RWPE2 (cell line): ENCODE measurements at regions not wholly inside any gene's neighbourhood (a gene's known extent, or its start where the extent isn't known, plus 50 kb on each side); places are given as distances from the start of the nearest gene placed in this dataset.

ENCODE experiments used
- ATAC-seq: fragments of 200-7000 bp; cut with Tn5 transposase; 3 replicates; pipeline ENCODE4 v1.9.1; 2021; ENCODE audit warnings: low read depth
- DNase-seq: peaks from one replicate; pipeline ENCODE4 v3.0.0-alpha.2; 2020; ENCODE audit warnings: low spot score
- H3K27ac ChIP-seq: fragments of 450-650 bp; 2 replicates; pipeline ENCODE4 v1.5.1; 2017; ENCODE audit warnings: mild to moderate bottlenecking; ENCODE audit not compliant: poor library complexity, severe bottlenecking
- H3K27me3 ChIP-seq: fragments of 250-450 bp; sonication (Bioruptor Pico); 2 replicates; pipeline ENCODE4 v1.5.1; 2021; ENCODE audit warnings: mild to moderate bottlenecking, moderate library complexity; ENCODE audit not compliant: insufficient read depth, poor library complexity, severe bottlenecking
- H3K36me3 ChIP-seq: fragments of 250-450 bp; sonication (Bioruptor Pico); 2 replicates; pipeline ENCODE4 v1.5.1; 2020; ENCODE audit warnings: low read depth, mild to moderate bottlenecking, moderate library complexity
- H3K4me1 ChIP-seq: fragments of 250-450 bp; sonication (Bioruptor Pico); 2 replicates; pipeline ENCODE4 v1.5.1; 2021; ENCODE audit warnings: mild to moderate bottlenecking, moderate library complexity; ENCODE audit not compliant: insufficient read depth, poor library complexity, severe bottlenecking
- H3K4me3 ChIP-seq: fragments of 250-450 bp; sonication (Bioruptor Pico); 2 replicates; pipeline ENCODE4 v1.5.1; 2021; ENCODE audit warnings: mild to moderate bottlenecking, moderate library complexity; ENCODE audit not compliant: severe bottlenecking
- H3K9me3 ChIP-seq: fragments of 250-450 bp; sonication (Bioruptor Pico); 2 replicates; pipeline ENCODE4 v1.5.1; 2021; ENCODE audit warnings: mild to moderate bottlenecking, moderate library complexity; ENCODE audit not compliant: severe bottlenecking
- TF ChIP-seq, protein P1 (sequence below): fragments of 450-650 bp; IDR thresholded peaks from one replicate; pipeline ENCODE4 v1.5.1; 2017; ENCODE audit warnings: mild to moderate bottlenecking, moderate library complexity; ENCODE audit not compliant: poor library complexity, severe bottlenecking

DNA sequence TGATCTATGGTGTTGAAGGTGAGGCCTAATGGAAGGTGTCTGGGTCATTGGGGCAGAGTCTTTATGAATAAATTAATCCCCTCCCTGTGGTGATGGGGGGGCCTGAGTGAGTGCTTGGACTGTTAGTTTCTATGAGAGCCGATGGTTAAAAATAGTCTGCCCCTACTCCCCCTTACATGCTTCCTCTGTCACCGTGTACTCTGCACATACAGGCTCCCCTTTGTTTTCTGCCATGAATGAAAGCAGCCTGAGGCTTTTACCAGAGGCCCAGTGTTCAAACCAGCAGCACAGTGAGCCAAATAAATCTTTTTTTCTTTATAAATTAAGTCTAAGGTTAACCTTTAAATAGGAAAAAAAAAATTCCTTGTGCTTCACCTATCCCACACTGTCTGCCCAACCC is 657.0 kb downstream of the AMY1C start:
- DNase-seq (no peak), ATAC-seq (no peak)
- H3K4me3 ChIP-seq: no peak overlapping the region
- TF ChIP-seq, protein P1, sequence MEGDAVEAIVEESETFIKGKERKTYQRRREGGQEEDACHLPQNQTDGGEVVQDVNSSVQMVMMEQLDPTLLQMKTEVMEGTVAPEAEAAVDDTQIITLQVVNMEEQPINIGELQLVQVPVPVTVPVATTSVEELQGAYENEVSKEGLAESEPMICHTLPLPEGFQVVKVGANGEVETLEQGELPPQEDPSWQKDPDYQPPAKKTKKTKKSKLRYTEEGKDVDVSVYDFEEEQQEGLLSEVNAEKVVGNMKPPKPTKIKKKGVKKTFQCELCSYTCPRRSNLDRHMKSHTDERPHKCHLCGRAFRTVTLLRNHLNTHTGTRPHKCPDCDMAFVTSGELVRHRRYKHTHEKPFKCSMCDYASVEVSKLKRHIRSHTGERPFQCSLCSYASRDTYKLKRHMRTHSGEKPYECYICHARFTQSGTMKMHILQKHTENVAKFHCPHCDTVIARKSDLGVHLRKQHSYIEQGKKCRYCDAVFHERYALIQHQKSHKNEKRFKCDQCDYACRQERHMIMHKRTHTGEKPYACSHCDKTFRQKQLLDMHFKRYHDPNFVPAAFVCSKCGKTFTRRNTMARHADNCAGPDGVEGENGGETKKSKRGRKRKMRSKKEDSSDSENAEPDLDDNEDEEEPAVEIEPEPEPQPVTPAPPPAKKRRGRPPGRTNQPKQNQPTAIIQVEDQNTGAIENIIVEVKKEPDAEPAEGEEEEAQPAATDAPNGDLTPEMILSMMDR: no peak
- H3K4me1 ChIP-seq: no peaks in the 10 kb centered on the region
- no peak overlapping the region for H3K27ac ChIP-seq
- no peaks in the 10 kb centered on the region for H3K9me3 ChIP-seq
- no peaks in the 10 kb centered on the region for H3K36me3 ChIP-seq
- peaks cover 15% of the 10 kb centered on the region for H3K27me3 ChIP-seq

DNA sequence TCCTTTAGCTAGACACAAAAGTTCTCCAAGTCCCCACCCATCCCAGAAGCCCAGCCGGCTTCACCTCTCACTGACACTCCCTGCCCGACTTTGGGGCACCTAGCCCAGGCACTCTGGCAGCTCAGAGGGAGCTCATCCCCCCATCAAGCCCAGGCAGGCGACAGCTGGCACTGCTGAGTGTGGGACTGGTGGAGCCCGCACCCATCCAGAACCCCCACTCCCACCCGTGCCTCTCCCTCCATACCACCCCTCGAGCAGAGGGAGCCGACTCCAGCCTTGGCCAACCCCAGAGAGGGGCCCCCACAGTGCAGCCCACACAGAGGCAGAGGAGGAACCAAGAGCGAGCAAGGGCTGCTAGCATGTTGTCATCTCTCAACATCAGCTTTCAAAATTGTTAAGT is 658.6 kb downstream of the AMY1C start:
- Histone ChIP-seq H3K4me1 (no peaks in the 10 kb centered on the region), H3K9me3 (no peaks in the 10 kb centered on the region), H3K4me3 (no peak overlapping the region), H3K36me3 (no peaks in the 10 kb centered on the region), H3K27ac (no peak overlapping the region), H3K27me3 (peaks cover 26% of the 10 kb centered on the region)
- no peak for DNase-seq
- no peak for ATAC-seq
- TF ChIP-seq, protein P1: no peak

DNA sequence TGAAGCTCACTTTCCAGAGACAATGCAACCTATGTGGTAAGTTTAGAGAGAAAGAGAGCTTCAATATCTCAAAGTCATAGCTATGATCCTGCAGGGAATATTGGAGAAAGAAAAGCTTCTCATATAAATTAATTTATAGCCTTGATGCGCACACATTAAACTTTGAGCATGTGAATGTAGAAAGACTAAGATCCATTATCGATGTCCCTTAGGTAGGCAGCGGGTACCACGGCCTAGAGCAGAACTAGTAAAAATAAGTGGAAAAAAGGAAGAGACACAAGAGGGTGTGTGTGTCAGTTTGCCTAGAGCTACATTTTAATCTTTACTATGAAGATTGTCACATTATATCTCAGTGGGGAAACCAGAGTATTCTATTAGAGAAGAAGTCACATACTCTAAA is 685.6 kb downstream of the AMY1C start:
- no peaks in the 10 kb centered on the region for H3K36me3 ChIP-seq
- TF ChIP-seq, protein P1: no peak
- H3K27me3 ChIP-seq: no peaks in the 10 kb centered on the region

DNA sequence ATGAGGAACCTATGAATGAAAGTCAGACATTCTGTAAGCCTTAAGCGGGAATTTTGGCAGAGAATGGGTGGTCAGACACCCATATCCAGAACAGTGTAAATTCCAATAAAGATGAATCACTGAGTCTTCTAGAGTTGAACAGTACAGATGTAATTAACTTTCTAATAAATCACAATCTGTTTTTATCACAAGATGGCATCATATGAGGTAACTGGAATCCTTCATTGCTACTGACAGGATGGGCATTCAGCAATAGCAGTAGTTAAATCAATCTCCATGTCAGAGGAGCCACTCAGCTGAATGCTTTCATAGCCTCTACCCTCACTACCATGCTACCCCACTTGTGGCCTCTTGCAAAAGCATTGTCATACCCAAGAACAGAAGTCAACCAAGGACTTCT is 690.3 kb downstream of the AMY1C start:
- H3K4me3 ChIP-seq: no peak overlapping the region
- ATAC-seq (no peak), DNase-seq (no peak)
- no peak overlapping the region for H3K27ac ChIP-seq
- H3K27me3 ChIP-seq: no peaks in the 10 kb centered on the region
- TF ChIP-seq, protein P1: no peak
- H3K4me1 ChIP-seq: no peaks in the 10 kb centered on the region
- no peaks in the 10 kb centered on the region for H3K36me3 ChIP-seq
- H3K9me3 ChIP-seq: no peaks in the 10 kb centered on the region

More for the DNA sequence above, 685.6 kb downstream of the AMY1C start:
- Histone ChIP-seq H3K4me1 (no peaks in the 10 kb centered on the region), H3K9me3 (no peaks in the 10 kb centered on the region), H3K4me3 (no peak overlapping the region), H3K27ac (no peak overlapping the region)
- DNase-seq (no peak), ATAC-seq (no peak)

DNA sequence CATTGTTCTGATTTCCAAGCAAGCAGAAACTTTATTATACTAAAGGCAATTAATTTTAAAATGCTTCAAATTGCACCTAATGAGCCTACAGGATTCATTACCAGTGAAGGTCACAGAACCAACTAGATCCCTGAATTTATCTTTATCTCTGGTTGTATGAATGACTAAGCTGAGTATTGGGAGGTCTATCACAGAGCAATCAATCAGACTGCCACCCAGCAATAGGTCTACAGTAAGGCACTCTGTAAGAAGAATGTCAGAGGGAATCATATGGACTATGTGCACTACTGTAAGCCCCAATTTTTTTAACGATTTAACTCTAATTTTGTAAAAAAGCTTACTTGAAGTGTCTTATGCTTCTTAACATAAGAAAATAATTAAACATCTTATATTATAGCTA is 707.0 kb downstream of the AMY1C start:
- TF ChIP-seq, protein P1: no peak
- no peaks in the 10 kb centered on the region for H3K4me1 ChIP-seq
- no peak overlapping the region for H3K27ac ChIP-seq
- no peak for ATAC-seq
- no peaks in the 10 kb centered on the region for H3K27me3 ChIP-seq
- H3K36me3 ChIP-seq: no peaks in the 10 kb centered on the region
- DNase-seq: no peak
- no peak overlapping the region for H3K4me3 ChIP-seq
- no peaks in the 10 kb centered on the region for H3K9me3 ChIP-seq
